AG04450 (cell line): ENCODE measurements at regions not wholly inside any gene's neighbourhood (a gene's known extent, or its start where the extent isn't known, plus 50 kb on each side); places are given as distances from the start of the nearest gene placed in this dataset.

ENCODE experiments used
- CTCF ChIA-PET: fragments of 300-600, 350-600 bp; formaldehyde crosslinking; extraction: SDS; loops from one replicate; lab custom pipeline; 2022; ENCODE audit warnings: antibody characterized with exemption, inconsistent platforms; lab: Charles Lee
- POLR2A ChIA-PET: fragments of 350-600 bp; formaldehyde crosslinking; extraction: SDS; loops from one replicate; lab custom pipeline; 2021; ENCODE audit warnings: antibody characterized with exemption, inconsistent platforms; lab: Yijun Ruan, JAX
- DNase-seq: peaks from one replicate; pipeline ENCODE4 v3.0.0-alpha.2; 2011; ENCODE audit warnings: low read depth, low spot score
- H3K27ac ChIP-seq: one replicate; pipeline ENCODE4 v1.5.1; 2012; ENCODE audit warnings: low read depth, low read length, control low read depth
- H3K27me3 ChIP-seq: one replicate; pipeline ENCODE4 v1.6.0; 2012; ENCODE audit warnings: low read length; ENCODE audit not compliant: control insufficient read depth, insufficient read depth
- H3K4me3 ChIP-seq: 2 replicates; pipeline ENCODE4 v1.5.1; 2011; ENCODE audit warnings: mild to moderate bottlenecking, low read depth, low read length, control low read depth
- H3K9me3 ChIP-seq: 2 replicates; pipeline ENCODE4 v1.5.1; 2012; ENCODE audit warnings: low read length; ENCODE audit not compliant: control insufficient read depth, insufficient read depth
- CTCF ChIP-seq: IDR thresholded peaks from 2 replicates; pipeline ENCODE4 v1.5.1; 2011; ENCODE audit warnings: low read depth, low read length, control low read depth, inconsistent platforms

GRCh38 chr3:80564391-80564790 lies 796.6 kb upstream of the ROBO1 start:
- Histone ChIP-seq H3K27ac (no peak overlapping the region), H3K4me3 (no peak overlapping the region), H3K27me3 (no peaks in the 10 kb centered on the region), H3K9me3 (peaks cover 3% of the 10 kb centered on the region; the same call in 1 of the 2 replicates)
- TF ChIP-seq CTCF, result no peak
- POLR2A ChIA-PET, result no interaction called here
- CTCF ChIA-PET, result no interaction called here
- no peak for DNase-seq

GRCh38 chr3:80559701-80560100 lies 791.9 kb upstream of the ROBO1 start:
- Histone ChIP-seq H3K27me3 (no peaks in the 10 kb centered on the region), H3K27ac (no peak overlapping the region), H3K4me3 (no peak overlapping the region), H3K9me3 (peaks cover 3% of the 10 kb centered on the region; the same call in 1 of the 2 replicates)
- ChIA-PET CTCF (no interaction called here), POLR2A (no interaction called here)
- DNase-seq, result no peak
- TF ChIP-seq CTCF, result no peak

- no peak for TF ChIP-seq CTCF
- Histone ChIP-seq H3K27ac (no peak overlapping the region), H3K9me3 (peaks cover 3% of the 10 kb centered on the region; the same call in 1 of the 2 replicates), H3K27me3 (no peaks in the 10 kb centered on the region), H3K4me3 (no peak overlapping the region)
- CTCF ChIA-PET, result no interaction called here
- POLR2A ChIA-PET, result no interaction called here
- DNase-seq, result no peak
Measured at GRCh38 chr3:80556763-80557162, 789.0 kb upstream of the ROBO1 start.

DNA sequence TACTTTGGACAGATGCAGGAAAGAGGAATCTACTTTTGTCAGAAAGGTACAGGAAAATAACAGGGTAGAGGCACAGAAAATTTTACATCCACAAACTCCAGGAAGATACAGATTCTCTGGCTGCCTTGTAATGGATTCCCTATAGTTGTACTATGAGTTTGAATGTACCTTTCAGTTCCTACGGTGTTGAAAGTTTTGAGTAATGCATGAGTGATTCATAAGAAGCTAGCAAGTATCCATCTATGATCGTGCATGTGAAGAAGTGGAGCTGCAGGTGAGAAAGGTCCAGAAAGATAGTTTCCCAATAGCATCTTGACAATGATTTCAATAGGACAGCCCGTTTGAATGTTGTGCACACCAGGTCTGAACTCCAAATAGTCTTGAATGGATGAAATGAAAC lies 786.5 kb upstream of the ROBO1 start:
- DNase-seq, result no peak
- Histone ChIP-seq H3K4me3 (no peak overlapping the region), H3K9me3 (no peaks in the 10 kb centered on the region), H3K27ac (no peak overlapping the region), H3K27me3 (no peaks in the 10 kb centered on the region)
- POLR2A ChIA-PET, result no interaction called here
- CTCF ChIA-PET, result no interaction called here
- TF ChIP-seq CTCF, result no peak

- Histone ChIP-seq H3K9me3 (no peaks in the 10 kb centered on the region), H3K4me3 (no peak overlapping the region), H3K27me3 (no peaks in the 10 kb centered on the region), H3K27ac (no peak overlapping the region)
- CTCF ChIA-PET, result no interaction called here
- no peak for DNase-seq
- POLR2A ChIA-PET, result no interaction called here
- no peak for TF ChIP-seq CTCF
Measured at GRCh38 chr3:80553211-80553610, 785.4 kb upstream of the ROBO1 start.
